GM12874 (cell line): ENCODE measurements at regions not wholly inside any gene's neighbourhood (a gene's known extent, or its start where the extent isn't known, plus 50 kb on each side); places are given as distances from the start of the nearest gene placed in this dataset.

Experiments used
- TF ChIP-seq, protein P1 (sequence below): IDR thresholded peaks from 2 replicates; pipeline ENCODE4 v1.5.1; 2011; ENCODE audit warnings: low read depth, mild to moderate bottlenecking, control low read depth, low read length, moderate library complexity; ENCODE audit not compliant: insufficient read depth

DNA sequence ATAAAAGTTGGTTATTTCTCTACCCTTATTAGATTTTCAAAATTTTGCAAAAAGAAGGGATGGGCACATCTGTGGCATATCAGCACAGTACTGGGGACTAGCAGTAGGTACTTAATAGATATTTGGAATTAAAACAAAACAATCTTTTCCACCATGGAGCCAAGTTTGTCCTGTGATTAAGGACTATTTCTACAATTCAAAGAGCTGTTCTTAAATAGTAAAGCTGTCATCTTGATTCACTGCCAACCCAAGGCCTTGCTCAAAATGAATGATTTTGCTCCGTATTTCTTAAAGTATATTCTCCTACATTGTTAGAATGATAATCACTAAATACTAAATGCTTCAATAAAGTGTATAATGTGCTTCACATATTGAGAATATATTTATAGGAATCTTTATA lies 169.9 kb downstream of the S1PR1 start:
- TF ChIP-seq, protein P1, sequence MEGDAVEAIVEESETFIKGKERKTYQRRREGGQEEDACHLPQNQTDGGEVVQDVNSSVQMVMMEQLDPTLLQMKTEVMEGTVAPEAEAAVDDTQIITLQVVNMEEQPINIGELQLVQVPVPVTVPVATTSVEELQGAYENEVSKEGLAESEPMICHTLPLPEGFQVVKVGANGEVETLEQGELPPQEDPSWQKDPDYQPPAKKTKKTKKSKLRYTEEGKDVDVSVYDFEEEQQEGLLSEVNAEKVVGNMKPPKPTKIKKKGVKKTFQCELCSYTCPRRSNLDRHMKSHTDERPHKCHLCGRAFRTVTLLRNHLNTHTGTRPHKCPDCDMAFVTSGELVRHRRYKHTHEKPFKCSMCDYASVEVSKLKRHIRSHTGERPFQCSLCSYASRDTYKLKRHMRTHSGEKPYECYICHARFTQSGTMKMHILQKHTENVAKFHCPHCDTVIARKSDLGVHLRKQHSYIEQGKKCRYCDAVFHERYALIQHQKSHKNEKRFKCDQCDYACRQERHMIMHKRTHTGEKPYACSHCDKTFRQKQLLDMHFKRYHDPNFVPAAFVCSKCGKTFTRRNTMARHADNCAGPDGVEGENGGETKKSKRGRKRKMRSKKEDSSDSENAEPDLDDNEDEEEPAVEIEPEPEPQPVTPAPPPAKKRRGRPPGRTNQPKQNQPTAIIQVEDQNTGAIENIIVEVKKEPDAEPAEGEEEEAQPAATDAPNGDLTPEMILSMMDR, result no peak

DNA sequence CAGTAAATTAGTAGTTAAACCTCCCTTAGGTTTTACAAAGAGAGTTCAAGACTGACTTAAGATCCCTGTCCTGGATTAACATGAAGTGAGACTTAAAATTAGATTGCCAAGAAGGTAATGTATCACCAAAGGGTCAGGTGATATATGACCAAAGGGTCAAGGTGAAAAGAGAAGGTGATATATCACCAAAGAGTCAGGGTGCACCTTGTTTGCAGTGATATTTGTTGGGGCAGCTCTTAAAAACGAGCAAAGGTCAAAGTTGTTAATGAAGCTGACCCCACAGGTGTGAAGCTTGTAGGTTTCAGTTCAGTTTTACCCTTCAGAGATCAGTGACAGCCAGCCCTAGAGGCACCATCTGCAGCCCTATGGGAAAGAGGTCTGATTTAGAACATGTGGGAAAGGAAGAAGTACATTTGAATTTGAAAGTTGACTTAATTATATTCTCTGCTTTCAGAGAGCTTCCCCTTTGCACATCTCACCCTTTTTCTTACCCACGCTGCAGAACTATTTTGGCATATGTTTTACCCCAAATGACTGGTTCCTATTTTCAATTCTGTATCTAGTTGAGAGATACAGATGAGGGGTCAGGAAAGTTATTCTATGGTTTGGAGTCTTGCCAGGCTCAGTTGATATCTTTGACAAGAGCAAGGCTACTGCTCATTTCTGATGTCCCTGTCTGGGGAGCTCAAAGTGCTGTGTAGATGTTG lies 170.8 kb downstream of the S1PR1 start:
- TF ChIP-seq, protein P1, result no peak

DNA sequence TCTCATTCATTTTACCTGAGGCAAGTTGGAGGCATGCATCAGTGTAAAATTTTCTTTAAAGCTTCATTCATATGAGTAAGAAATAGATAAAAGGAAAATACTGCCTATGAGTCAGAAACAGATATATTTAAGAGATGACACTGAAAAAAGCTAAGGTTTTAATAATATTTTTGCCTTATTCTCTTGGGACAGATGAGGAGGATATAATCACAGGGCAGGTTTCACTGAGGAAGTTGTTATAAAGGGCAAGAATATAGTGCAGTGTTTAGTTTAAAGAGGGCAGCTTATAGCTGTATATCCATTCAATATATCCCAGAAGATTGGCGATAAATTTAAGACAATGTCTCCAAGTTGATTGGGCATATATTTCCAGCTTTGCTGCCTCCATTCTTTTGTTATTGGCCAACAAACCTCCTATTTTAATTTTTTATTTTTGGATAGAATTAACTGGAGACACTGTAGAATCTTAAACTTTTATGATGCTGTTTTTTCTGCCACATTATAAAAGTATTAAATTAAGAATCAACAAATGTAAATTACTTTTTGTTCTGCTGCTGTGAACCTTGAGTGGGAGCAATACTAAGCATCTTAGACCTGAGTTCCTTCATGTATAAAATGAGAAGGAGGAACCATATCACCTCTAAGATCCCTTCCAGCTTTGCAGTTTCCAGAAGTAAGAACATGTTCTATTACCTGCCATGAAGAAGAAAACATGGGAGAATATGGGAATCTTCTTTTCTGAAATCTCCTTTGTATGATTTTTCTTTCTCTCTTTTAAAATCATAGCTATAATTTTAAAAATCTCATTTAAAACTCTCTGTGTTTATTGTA lies 171.6 kb downstream of the S1PR1 start:
- TF ChIP-seq, protein P1, result no peak

DNA sequence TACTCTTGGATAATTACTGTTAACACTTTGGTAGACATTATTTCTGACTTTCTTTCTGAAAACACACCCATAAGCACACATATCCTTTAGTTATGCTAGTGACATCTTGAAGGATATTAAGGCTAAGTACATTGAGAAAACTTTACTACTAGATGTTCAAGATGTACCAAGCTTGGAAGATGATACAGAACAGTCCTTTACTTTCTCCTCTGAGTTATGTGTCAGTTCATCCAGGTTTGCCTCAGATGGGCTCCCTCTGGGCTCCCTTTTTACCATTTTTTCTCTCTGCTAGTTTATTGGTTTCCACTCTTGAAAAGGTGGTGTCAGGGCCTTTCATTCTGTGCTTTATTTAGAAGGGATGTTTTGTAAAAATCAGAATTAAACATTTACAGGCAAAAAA lies 172.3 kb downstream of the S1PR1 start:
- TF ChIP-seq, protein P1, result no peak

DNA sequence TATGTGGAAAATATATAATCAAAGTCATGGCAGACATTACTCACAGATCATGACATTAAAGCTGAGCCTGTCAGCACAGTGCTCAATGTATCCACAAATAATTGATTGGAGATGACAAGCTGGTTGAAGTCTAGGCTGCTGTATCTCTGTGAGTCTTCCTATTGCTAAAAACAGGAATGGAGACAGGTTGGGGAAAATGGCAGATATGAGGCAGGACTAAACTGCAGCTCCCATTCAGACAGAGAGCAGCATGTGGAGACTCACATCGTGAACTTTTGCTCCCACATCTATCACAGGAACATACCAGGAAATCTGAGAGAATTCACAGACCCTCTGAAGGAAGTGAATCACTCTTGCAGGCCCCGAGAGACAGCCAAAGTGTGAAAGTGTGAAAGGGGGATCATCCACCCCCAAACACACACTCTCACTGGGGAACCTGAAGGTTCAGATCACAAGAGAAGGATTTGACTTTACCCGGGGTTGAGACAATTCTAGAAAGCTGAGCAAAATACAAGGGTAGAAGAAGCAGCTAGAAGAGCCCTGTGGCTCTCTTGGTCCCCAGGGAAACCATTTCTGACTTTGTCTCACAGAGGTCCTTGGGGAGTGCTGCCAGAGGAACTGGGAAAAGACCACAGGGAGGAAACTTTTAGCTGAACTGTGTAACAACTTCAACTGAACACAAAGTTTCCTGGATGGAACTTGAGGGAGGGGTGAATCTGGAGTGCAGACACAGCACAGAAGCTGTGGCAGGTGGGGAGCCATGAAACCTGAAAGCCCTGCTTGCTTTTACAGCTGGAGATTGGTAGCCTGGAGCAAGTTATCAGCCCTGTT lies 173.4 kb downstream of the S1PR1 start:
- TF ChIP-seq, protein P1, result no peak

DNA sequence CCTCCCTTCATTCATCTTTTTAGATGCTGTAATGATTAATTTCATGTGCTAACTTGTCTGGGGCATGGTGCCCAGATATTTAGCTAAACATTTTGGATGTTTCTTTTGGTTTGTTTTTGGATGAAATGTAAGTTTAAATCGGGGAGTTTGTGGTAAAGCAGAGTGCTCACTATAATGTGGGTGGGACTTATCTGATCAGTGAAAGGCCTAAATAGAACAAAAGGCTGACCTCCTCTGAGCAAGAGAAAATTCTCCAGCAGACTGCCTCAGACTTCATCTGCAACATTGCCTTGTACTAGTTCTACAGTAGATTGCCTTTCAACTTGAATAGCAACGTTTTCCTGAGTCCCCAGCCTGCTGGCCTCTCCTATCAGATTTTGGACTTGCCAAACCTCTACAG lies 183.6 kb downstream of the S1PR1 start:
- TF ChIP-seq, protein P1, result no peak

DNA sequence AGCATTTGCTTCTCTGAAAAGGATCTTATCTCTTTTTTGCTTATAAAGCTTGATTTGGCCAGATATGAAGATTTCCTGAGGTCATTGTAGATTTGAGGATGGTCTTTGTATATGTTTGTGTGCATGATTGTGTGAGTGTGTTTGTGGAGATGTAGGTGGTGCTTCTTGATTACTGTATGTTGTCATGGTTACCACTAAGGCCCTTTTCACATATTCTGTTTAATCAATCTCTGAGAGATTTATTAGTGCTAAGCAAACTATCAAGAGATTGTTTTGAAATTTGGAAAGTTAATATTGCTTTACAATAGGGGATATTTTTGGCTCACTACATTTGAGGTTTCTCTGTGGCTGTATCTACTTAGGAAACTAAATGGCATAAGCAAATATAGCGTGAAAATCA lies 191.7 kb downstream of the S1PR1 start:
- TF ChIP-seq, protein P1, result no peak
